Right lobe of liver (tissue), 4 donors: ENCODE measurements at regions not wholly inside any gene's neighbourhood (a gene's known extent, or its start where the extent isn't known, plus 50 kb on each side); places are given as distances from the start of the nearest gene placed in this dataset.
"Not testable (repeated sequence)": the region's sequence is repeated elsewhere in the genome, so short reads cannot be mapped to it uniquely, and the experiment has no call there.

ENCODE experiments used
- CTCF ChIP-seq, 4 donors: fragments of 200-600 bp in 3 of 4; fragments of 450-650 bp in 1 of 4; IDR thresholded peaks; one replicate each; pipeline versions ENCODE4 v1.5.1 to v1.8.0; 2016 to 2022; ENCODE audit warnings: antibody characterized with exemption in 4 of 4, mild to moderate bottlenecking in 2 of 4
- POLR2A ChIP-seq: fragments of 450-650 bp; IDR thresholded peaks from one replicate; pipeline ENCODE4 v1.6.1; 2017; ENCODE audit warnings: antibody characterized with exemption, mild to moderate bottlenecking
- donor health status: DM: no; HTN: no; CAD: no.
- donor health status: DM: no; HTN: no; CAD: no.
- donor health status: DM: no; HTN: yes; CAD: no.

GRCh38 chr3:26024206-26024605 is 234.3 kb downstream of the OXSM start:
- not testable (repeated sequence) for TF ChIP-seq POLR2A; CTCF (IDR thresholded peaks at IDR 0.05)
